ENCODE measurements at regions not wholly inside any gene's neighbourhood (a gene's known extent, or its start where the extent isn't known, plus 50 kb on each side); places are given as distances from the start of the nearest gene placed in this dataset.

GRCh38 chr12:97411341-97411740 lies 51.3 kb upstream of the RMST start:
- TF ChIP-seq POLR2A (IDR thresholded peaks at IDR 0.05; ENCODE audit: borderline replicate concordance, extremely low read depth, insufficient read depth, insufficient read length) (no peak), CTCF (IDR thresholded peaks at IDR 0.05 in 2 of 3, conservative IDR thresholded peaks at IDR 0.05 in 1 of 3; ENCODE audit: borderline replicate concordance in 1 of 3, insufficient read depth in 1 of 3, low read depth in 2 of 3, low read length in 2 of 3) (no peak), REST (IDR thresholded peaks at IDR 0.05; ENCODE audit: low read depth) (no peak), SRF (IDR thresholded peaks at IDR 0.05; ENCODE audit: low read depth) (no peak)

Measured in HCT116 (cell line).